IPS-20b (cell line): ENCODE measurements at regions not wholly inside any gene's neighbourhood (a gene's known extent, or its start where the extent isn't known, plus 50 kb on each side); places are given as distances from the start of the nearest gene placed in this dataset.

ENCODE experiments used
- H3K27ac ChIP-seq: one replicate; pipeline ENCODE4 v1.5.1; 2013; ENCODE audit warnings: low read length
- H3K27me3 ChIP-seq: 2 replicates; pipeline ENCODE4 v1.6.1; 2013; ENCODE audit warnings: mild to moderate bottlenecking, low read length, inconsistent platforms; ENCODE audit not compliant: insufficient read depth
- H3K36me3 ChIP-seq: 2 replicates; pipeline ENCODE4 v1.6.1; 2013; ENCODE audit warnings: low read depth, mild to moderate bottlenecking, inconsistent platforms, low read length, moderate library complexity; ENCODE audit not compliant: insufficient read depth
- H3K4me1 ChIP-seq: 2 replicates; pipeline ENCODE4 v1.6.1; 2013; ENCODE audit warnings: mild to moderate bottlenecking, control low read depth, inconsistent platforms, low read length, moderate library complexity; ENCODE audit not compliant: insufficient read depth
- H3K4me3 ChIP-seq: 2 replicates; pipeline ENCODE4 v1.5.1; 2013; ENCODE audit warnings: mild to moderate bottlenecking, low read length, inconsistent platforms
- H3K9ac ChIP-seq: 2 replicates; pipeline ENCODE4 v1.6.1; 2013; ENCODE audit warnings: low read depth, mild to moderate bottlenecking, inconsistent platforms, low read length, moderate library complexity
- H3K9me3 ChIP-seq: 2 replicates; pipeline ENCODE4 v1.6.1; 2013; ENCODE audit warnings: mild to moderate bottlenecking, low read depth, low read length, inconsistent platforms; ENCODE audit not compliant: insufficient read depth

DNA sequence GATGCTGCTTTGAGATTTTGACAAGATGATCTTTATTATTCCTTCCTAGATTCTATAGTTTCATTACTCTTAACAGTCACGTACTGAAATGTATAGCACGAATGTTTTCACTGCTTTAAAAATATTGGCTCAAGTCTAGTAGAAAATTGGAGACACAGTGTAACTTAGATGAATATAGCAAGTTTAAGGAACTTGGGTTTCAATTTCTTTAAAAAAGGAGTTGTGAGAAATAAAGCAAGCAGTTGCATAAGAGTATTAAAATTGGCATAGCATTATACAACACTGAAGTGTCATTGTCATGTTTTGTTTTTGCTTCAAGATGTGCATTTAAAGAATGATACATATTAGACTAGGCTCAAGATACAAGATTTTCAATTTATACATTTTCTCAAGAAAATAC lies 624.8 kb upstream of the NOVA1 start:
- H3K27ac ChIP-seq: no peak overlapping the region
- H3K9me3 ChIP-seq: peaks cover 16% of the 10 kb centered on the region
- no peaks in the 10 kb centered on the region for H3K4me1 ChIP-seq
- H3K36me3 ChIP-seq: no peaks in the 10 kb centered on the region
- H3K27me3 ChIP-seq: no peaks in the 10 kb centered on the region
- H3K9ac ChIP-seq: no peak overlapping the region
- H3K4me3 ChIP-seq: no peak overlapping the region

DNA sequence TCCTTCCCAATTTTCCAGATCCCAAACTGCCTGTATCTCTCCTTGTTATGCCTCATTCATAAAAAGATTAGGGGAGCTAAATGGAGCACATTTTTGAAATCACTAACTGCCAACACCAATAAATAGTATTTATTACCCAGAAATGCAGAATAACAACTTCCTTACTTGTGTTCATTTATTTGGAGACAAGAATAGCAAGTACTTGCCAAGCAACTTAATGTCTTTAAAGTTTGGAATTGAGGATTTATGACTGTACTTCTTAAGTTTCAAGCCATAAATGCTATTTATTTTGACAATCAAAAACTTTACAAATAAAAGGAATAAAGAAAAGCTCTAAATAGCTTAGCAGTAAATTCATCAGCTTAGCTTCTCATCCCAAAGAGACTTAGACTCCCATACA lies 626.1 kb upstream of the NOVA1 start:
- Histone ChIP-seq H3K4me1 (no peaks in the 10 kb centered on the region), H3K27me3 (no peaks in the 10 kb centered on the region), H3K27ac (no peak overlapping the region), H3K36me3 (no peaks in the 10 kb centered on the region), H3K9ac (no peak overlapping the region), H3K9me3 (peaks cover 16% of the 10 kb centered on the region), H3K4me3 (no peak overlapping the region)

DNA sequence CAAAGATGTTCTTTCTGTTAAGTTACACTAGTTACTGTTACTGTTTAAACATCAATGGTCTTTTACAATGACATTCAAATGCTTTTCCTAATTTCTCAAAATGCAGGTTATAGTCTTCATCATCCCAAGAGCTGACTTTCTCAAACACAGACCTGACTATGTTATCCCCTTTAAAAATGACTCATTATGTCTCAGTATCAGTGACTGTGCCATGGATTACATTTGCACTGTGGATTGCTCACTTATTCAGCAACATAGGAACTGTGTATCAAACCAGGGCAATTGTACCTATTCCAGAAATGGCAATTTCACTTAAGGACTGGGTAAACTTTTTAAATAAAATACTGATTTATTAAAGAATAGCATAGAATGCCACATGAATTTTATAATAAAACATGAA lies 630.2 kb upstream of the NOVA1 start:
- H3K9me3 ChIP-seq: no peaks in the 10 kb centered on the region
- no peak overlapping the region for H3K4me3 ChIP-seq
- no peaks in the 10 kb centered on the region for H3K4me1 ChIP-seq
- H3K9ac ChIP-seq: no peak overlapping the region
- no peaks in the 10 kb centered on the region for H3K27me3 ChIP-seq
- no peaks in the 10 kb centered on the region for H3K36me3 ChIP-seq
- H3K27ac ChIP-seq: no peak overlapping the region

DNA sequence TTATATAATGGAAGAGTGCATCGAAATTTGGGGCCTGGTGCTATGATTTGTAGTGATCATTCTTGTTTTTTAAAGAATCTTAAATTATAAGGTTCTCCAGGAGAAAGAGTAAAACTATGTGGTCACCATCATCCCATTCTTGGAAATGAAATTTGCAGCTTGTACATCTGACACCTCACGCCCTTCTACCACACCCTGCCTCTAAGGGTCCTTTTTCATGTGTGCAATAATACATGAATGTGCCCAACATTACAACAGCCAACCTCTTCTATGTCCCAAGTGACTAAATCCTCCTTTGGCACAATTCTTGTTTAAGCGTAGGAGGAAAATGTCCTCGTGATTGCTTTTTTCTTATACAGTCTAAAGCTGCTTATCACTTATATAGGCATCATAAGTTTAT lies 636.5 kb upstream of the NOVA1 start:
- Histone ChIP-seq H3K4me1 (no peaks in the 10 kb centered on the region), H3K36me3 (no peaks in the 10 kb centered on the region), H3K9ac (no peak overlapping the region), H3K4me3 (no peak overlapping the region), H3K9me3 (no peaks in the 10 kb centered on the region), H3K27me3 (no peaks in the 10 kb centered on the region), H3K27ac (no peak overlapping the region)

DNA sequence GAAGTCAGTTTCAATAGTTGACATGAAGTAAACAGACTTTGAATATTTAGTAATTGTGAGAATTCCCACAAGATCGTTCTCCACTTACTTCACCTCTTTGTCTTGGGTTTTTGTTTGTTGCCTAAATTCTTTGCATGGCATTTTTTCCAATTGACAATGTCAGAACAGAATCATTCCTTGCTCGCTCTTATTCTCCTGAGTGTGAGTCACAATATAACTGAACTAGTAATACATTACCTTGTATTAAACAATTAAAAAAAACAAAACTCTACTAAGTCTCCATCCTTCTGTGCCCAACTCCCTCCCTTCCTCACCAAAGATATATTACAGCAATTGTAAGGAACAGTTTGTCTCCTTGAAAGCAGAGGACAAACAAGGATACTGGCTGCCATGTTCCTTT lies 638.8 kb upstream of the NOVA1 start:
- Histone ChIP-seq H3K27ac (no peak overlapping the region), H3K36me3 (no peaks in the 10 kb centered on the region), H3K9me3 (no peaks in the 10 kb centered on the region), H3K4me3 (no peak overlapping the region), H3K4me1 (no peaks in the 10 kb centered on the region), H3K27me3 (no peaks in the 10 kb centered on the region), H3K9ac (no peak overlapping the region)

DNA sequence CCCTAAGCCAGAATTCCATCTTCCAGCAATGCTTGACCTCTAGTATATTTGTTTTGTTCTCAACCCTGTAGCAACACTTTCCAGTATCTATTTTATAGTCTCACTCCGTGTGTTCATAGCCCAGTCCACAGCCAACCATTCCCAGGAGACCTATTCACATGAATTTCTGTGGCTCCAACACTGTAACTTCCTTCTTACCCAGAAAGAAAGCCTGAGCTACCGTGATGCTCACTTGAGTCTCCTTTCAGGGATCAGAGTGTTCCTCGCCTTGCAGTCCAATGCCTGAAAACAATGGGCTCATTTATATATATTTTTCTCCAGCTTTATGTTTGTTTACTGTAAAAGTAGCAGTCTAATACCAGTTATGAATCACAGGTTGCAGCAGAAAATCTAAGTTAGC lies 645.0 kb upstream of the NOVA1 start:
- no peaks in the 10 kb centered on the region for H3K4me1 ChIP-seq
- no peak overlapping the region for H3K9ac ChIP-seq
- no peaks in the 10 kb centered on the region for H3K36me3 ChIP-seq
- no peak overlapping the region for H3K4me3 ChIP-seq
- H3K9me3 ChIP-seq: no peaks in the 10 kb centered on the region
- no peaks in the 10 kb centered on the region for H3K27me3 ChIP-seq
- no peak overlapping the region for H3K27ac ChIP-seq

DNA sequence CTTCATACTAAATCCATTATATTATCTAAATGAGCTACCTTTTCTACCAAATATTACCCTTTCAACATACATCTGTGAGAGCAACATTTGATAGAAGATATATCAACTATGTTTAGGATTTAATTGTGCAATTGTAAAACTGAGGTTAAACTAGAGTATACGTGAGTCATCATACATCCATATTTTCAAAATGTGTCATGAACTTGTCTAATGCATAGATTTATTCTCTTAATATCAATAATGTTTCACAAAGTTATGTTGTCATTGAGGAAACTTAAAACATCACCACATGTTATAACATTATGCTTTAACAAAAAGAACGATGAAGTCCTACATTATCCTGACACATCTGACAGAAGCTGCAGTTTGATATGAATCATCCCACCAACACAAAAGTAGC lies 645.5 kb upstream of the NOVA1 start:
- no peak overlapping the region for H3K9ac ChIP-seq

DNA sequence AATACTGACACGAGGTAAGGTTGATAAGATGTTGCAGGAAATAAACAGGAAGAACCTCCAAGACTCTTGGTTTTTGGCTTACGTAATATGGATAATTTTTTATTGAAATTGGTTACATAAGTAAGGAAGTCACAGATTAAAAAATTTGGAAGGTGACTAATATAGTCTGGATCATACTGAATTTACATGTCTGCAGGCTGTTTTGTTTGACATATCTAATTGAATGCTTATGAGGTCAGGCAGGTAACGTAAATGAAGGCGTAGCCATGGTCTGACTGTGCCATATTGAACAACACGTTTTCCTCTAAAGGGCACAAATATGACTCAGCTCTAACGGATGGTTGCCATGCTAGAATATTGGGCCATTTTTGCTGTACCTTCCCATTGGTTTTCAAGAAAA lies 648.1 kb upstream of the NOVA1 start:
- Histone ChIP-seq H3K9ac (no peak overlapping the region), H3K36me3 (no peaks in the 10 kb centered on the region), H3K27me3 (no peaks in the 10 kb centered on the region), H3K4me3 (no peak overlapping the region), H3K4me1 (no peaks in the 10 kb centered on the region), H3K27ac (no peak overlapping the region), H3K9me3 (no peaks in the 10 kb centered on the region)

More for the DNA sequence above, 645.5 kb upstream of the NOVA1 start:
- Histone ChIP-seq H3K27ac (no peak overlapping the region), H3K27me3 (no peaks in the 10 kb centered on the region), H3K9me3 (no peaks in the 10 kb centered on the region), H3K36me3 (no peaks in the 10 kb centered on the region), H3K4me3 (no peak overlapping the region), H3K4me1 (no peaks in the 10 kb centered on the region)

DNA sequence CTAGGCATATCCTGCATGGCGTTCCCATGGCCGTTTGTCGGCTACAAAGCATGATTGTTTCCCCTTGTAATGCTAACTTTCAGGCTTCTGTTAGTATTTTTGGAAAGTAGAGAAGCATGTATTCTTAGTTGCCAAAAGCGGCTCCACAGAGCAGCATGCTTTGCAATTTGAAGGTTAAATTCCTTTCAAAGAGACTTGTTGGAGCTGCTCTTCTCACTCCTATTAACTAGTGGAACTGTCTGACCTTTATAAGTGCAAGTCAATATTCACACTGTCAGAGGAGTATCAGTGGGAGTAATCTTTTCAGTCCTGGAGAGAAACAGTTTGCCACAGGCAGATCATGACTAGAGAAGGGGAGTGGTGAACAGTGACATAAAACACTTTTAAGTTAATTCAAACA lies 656.1 kb upstream of the NOVA1 start:
- Histone ChIP-seq H3K4me3 (no peak overlapping the region), H3K9me3 (no peaks in the 10 kb centered on the region), H3K27ac (no peak overlapping the region), H3K36me3 (no peaks in the 10 kb centered on the region), H3K27me3 (no peaks in the 10 kb centered on the region), H3K9ac (no peak overlapping the region), H3K4me1 (no peaks in the 10 kb centered on the region; the same call in 1 of the 2 replicates)

DNA sequence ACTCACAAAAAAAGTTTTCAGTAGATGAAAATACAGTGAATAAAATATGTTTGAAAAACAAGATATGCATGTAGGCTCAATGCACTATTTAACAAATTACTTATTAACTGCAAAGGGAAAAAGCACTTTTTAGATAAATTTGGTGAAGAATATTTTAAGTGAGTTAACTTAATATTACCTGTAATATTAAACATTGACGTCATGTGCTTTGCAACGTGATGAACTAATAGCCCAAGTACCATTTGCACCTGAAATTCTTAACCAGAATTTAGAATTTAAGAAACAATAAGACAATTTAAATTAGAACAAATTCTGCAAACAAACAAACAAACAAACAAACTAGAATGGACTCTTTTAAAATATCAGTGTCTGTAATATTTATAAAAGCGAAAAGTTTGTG lies 659.0 kb upstream of the NOVA1 start:
- H3K27ac ChIP-seq: no peak overlapping the region
- no peak overlapping the region for H3K9ac ChIP-seq
- H3K9me3 ChIP-seq: no peaks in the 10 kb centered on the region
- no peak overlapping the region for H3K4me3 ChIP-seq
- H3K4me1 ChIP-seq: no peaks in the 10 kb centered on the region; the same call in 1 of the 2 replicates
- H3K27me3 ChIP-seq: no peaks in the 10 kb centered on the region
- no peaks in the 10 kb centered on the region for H3K36me3 ChIP-seq

DNA sequence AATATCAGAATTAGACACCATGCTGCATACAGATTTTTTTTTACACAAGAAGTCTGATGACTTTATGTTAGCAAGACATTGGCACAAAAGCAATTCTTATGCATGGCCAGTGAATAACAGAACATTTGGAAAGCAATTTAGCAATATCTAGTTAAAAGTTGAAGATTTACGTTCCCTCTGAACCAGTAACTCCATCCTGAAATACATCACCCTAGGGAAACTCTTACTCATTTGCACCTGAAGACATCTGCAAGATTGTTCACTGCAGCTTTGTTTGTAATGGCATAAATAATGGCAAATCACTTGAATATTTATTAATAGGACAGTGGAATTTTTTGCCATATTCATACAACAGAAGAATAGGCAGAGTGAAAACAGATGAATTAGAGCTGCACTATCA lies 670.0 kb upstream of the NOVA1 start:
- H3K4me3 ChIP-seq: no peak overlapping the region
- H3K9me3 ChIP-seq: no peaks in the 10 kb centered on the region
- no peaks in the 10 kb centered on the region for H3K4me1 ChIP-seq
- no peaks in the 10 kb centered on the region for H3K27me3 ChIP-seq
- no peak overlapping the region for H3K9ac ChIP-seq
- H3K27ac ChIP-seq: no peak overlapping the region
- H3K36me3 ChIP-seq: no peaks in the 10 kb centered on the region

DNA sequence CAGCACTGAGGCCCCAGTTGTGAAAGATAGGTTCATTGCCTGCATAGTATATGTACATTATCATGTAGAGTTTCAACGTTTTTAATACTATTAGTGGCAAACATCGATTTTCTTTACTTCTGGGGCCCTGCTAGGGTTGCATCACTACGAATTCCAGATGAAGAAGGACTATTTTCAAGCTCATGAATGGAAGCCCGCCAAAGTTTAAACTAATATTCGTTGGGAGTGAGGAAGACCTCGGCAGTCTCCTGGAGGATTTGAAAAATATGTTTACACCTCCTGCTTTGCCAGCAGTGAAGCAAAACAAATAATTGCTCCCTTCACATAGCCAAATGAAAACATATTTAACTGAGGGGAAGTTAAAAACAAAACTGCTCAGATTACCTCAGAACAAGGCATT lies 672.9 kb upstream of the NOVA1 start:
- Histone ChIP-seq H3K9ac (no peak overlapping the region), H3K9me3 (no peaks in the 10 kb centered on the region)

DNA sequence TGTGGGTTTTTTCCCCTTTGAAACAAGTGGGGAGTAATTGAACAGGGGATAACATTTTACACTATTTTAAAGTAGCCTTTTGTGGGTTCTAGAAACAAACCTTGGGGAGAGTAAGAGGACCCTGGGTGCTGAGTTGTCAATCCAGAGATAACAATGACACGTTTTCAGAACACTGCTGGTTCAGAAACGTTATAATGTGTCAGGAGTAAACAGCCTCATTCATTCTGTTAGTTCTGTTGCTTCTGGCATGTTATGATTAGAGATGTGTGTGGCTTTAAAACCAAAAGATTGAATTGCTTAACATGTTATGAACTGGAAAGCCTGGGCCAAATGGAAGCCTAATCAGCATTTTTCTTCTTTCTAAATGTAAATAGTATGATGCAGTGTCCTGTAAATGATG lies 680.5 kb upstream of the NOVA1 start:
- Histone ChIP-seq H3K36me3 (no peaks in the 10 kb centered on the region), H3K9ac (no peak overlapping the region), H3K27ac (no peak overlapping the region), H3K27me3 (no peaks in the 10 kb centered on the region), H3K4me3 (no peak overlapping the region), H3K9me3 (no peaks in the 10 kb centered on the region), H3K4me1 (no peaks in the 10 kb centered on the region)

More for the DNA sequence above, 672.9 kb upstream of the NOVA1 start:
- Histone ChIP-seq H3K4me3 (no peak overlapping the region), H3K27ac (no peak overlapping the region), H3K36me3 (no peaks in the 10 kb centered on the region), H3K4me1 (no peaks in the 10 kb centered on the region), H3K27me3 (no peaks in the 10 kb centered on the region)
